Right lobe of liver (tissue), 4 donors: ENCODE measurements at regions not wholly inside any gene's neighbourhood (a gene's known extent, or its start where the extent isn't known, plus 50 kb on each side); places are given as distances from the start of the nearest gene placed in this dataset.

Source experiments
- POLR2A ChIP-seq: fragments of 450-650 bp; IDR thresholded peaks from one replicate; pipeline ENCODE4 v1.6.1; 2017; ENCODE audit warnings: antibody characterized with exemption, mild to moderate bottlenecking
- TF ChIP-seq, protein P1 (sequence below), 4 donors: fragments of 200-600 bp in 3 of 4; fragments of 450-650 bp in 1 of 4; IDR thresholded peaks; one replicate each; pipeline versions ENCODE4 v1.5.1 to v1.8.0; 2016 to 2022; ENCODE audit warnings: antibody characterized with exemption in 4 of 4, mild to moderate bottlenecking in 2 of 4
- donor health status: DM: no; HTN: no; CAD: no.
- donor health status: DM: no; HTN: no; CAD: no.
- donor health status: DM: no; HTN: yes; CAD: no.

GRCh38 chr2:176581557-176582165 lies 312.4 kb downstream of the MTX2 start:
- TF ChIP-seq, protein P1, sequence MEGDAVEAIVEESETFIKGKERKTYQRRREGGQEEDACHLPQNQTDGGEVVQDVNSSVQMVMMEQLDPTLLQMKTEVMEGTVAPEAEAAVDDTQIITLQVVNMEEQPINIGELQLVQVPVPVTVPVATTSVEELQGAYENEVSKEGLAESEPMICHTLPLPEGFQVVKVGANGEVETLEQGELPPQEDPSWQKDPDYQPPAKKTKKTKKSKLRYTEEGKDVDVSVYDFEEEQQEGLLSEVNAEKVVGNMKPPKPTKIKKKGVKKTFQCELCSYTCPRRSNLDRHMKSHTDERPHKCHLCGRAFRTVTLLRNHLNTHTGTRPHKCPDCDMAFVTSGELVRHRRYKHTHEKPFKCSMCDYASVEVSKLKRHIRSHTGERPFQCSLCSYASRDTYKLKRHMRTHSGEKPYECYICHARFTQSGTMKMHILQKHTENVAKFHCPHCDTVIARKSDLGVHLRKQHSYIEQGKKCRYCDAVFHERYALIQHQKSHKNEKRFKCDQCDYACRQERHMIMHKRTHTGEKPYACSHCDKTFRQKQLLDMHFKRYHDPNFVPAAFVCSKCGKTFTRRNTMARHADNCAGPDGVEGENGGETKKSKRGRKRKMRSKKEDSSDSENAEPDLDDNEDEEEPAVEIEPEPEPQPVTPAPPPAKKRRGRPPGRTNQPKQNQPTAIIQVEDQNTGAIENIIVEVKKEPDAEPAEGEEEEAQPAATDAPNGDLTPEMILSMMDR (IDR thresholded peaks at IDR 0.05): no peak
- no peak for TF ChIP-seq POLR2A
